ENCODE measurements at regions not wholly inside any gene's neighbourhood (a gene's known extent, or its start where the extent isn't known, plus 50 kb on each side); places are given as distances from the start of the nearest gene placed in this dataset.

- DNase-seq (ENCODE audit: low read depth) = no peak
These were observed 144.3 kb downstream of the MIS18A start for GRCh38 chr21:32134441-32135130.

DNA sequence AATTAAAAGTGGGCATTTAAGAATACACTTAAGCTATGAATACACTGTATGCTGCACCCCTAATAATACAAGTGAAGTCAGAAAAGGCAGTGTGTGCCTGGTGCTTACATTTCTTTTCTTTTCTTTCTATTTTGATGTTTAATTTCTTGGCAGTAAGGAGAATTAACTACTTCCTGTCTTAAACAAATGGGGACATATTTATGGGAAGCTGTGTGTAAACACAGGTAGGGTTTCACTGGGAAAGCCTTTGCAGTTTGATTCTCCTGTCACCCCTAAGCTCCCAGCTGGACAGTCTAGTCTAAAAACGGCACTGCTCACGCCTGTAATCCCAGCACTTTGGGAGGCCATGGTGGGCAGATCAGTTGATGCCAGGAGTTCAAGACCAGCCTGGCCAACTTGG lies 146.0 kb downstream of the MIS18A start:
- DNase-seq (ENCODE audit: low read depth) = no peak

- no peak for DNase-seq (ENCODE audit: low read depth)
These were observed 146.4 kb downstream of the MIS18A start for GRCh38 chr21:32132409-32132808.

DNA sequence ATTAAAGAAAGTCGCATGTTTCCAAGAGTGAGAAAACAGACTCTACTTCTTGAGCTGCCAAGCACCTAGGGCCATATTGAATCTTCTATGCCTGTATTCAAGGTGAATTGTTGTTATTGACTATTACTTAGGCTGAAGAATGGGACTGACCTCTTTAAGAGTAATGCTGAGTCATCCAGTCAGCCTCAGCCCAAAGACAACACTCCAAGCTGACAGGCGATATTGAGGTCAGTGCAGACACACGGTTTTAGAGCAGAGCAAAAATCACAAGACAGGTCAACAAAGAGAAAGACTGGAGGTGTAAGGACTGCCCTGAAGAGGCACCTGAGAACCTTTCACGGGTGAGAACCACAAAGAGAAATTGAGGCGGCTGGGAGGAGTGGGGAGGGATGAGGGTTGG lies 146.9 kb downstream of the MIS18A start:
- DNase-seq (ENCODE audit: low read depth) = peak; percentile 9

DNA sequence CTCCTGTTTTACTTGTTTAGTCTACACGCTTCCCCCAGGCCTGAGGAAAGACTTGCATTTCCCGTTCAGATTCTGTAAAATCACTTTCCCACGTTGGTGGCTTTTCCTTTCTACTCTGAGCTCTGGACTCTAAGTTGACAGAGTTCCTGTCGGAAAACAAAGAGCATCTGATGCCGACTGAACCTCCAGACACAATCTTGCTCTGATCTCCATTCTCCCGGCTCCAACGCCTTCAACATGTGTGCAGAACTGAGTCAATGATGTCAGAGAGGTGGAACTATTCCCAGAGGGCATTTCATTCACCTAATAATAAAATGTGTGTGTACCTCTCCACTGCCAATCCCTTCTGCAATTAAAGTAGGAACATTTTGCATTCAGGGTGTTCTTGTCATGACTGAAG lies 147.7 kb downstream of the MIS18A start:
- no peak for DNase-seq (ENCODE audit: low read depth)

GRCh38 chr21:32130031-32130891 lies 148.6 kb downstream of the MIS18A start:
- no peak for DNase-seq (ENCODE audit: low read depth)

DNA sequence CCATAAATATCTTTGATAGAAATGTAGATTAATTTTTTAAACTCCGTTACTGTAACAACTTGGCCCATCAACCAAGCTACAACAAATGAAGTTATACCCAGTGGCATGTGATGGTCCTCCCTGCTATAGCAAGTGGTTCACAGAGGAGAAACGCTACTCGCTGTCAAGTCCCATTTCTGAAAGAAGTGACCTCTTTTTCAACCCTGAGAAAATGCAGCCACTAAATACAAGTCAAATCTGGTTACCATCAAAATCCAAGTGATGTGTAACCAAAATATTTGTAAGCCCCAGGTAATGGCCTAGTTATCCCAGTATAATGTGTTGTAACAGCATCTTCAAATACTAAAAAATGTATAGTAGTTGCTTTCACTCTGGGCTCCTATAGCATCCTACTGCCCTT lies 151.8 kb downstream of the MIS18A start:
- no peak for DNase-seq (ENCODE audit: low read depth)

DNA sequence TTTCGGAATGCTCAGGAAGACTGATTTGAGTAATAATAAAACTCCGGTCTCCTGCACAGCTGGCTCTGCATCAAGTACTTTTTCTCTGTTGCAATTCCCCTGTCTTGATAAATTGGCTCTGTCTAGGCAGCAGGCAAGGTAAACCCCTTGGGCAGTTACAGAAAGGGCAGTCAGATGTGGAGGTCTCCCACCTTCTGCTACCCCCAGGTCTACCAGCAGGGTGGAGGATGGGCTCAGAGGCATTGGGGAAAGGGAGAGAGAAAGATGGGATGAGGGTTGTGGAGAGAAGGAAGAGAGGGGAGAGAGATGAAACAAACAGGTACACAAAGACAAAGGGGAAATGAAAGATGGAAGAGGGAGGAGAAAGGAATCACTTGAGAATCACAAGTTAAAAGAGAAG lies 156.8 kb downstream of the MIS18A start:
- no peak for DNase-seq (ENCODE audit: low read depth)

- no peak for DNase-seq (ENCODE audit: low read depth)
These were observed 158.6 kb downstream of the MIS18A start for GRCh38 chr21:32120230-32120629.

GRCh38 chr21:32119811-32120210 lies 159.0 kb downstream of the MIS18A start:
- no peak for DNase-seq (ENCODE audit: low read depth)

- DNase-seq (ENCODE audit: low read depth) = no peak
These were observed 159.5 kb downstream of the MIS18A start for GRCh38 chr21:32119389-32119788.

DNA sequence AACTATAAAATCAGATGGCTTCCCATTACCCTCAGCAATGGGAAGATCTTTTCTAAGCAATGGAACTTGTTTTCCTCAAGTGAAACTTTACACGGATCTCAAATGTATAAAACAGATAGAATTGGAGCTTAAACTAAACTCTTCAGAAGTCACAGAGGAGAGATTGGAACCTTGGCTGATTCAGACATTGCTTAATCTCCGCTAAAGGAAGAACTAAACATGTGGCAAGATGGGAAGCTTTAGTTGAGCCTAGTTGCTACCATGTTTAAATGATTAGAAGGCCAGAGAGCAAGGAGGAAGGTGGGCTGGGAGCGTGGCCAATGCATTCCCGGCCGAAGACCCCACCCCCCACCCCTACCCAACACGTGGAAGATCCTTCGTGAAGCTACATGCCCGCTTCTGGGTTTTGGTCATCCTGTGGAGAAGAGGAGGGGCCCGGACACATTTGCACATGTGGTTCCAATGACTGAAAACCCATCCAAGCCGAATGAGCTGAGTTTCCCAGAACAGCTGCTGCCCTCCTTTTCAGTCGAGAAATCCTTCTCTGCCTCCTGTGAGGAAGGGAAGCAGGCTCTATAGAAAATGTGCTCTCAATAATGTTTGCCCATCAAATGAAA lies 164.3 kb downstream of the MIS18A start:
- DNase-seq (ENCODE audit: low read depth) = no peak

DNA sequence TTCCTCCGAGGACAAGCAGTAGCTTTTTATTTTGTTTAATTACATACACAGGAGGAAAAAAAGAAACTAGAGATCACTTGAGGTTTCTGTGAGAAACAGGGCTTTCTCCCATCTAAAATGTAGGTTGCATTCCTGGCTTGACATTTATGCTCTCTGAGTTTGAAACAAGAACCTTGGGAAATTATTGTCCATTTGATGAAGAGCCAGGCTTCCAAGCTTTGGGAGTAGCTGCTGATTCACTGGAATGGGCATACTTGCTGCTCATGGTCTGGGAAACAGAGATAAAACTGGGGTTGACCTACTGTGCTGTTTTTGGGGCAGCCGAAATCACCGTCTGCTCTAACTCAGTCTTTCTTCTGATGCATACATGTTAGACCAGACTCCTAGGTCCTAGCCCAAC lies 165.4 kb downstream of the MIS18A start:
- no peak for DNase-seq (ENCODE audit: low read depth)

DNA sequence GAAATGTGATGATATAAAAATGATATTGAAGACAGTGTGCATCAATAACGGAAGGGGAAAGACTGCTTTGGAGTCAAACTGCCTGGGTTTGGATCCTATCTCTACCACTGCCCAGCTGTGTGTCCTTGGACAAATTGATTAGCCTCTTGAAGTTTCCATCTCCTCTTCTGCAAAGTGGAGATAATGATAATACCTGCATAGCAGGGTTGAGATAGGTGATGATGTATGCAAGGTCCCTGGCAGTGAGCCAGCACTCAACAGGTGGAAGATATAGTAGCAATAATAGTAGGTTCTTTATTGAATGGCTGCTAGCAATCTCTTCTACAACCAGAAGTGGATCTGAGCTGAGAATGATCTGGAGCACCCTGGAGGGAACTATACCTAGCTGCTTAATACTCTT lies 166.7 kb downstream of the MIS18A start:
- DNase-seq (ENCODE audit: low read depth) = no peak

GRCh38 chr21:32108566-32108965 lies 170.3 kb downstream of the MIS18A start:
- no peak for DNase-seq (ENCODE audit: low read depth)

DNA sequence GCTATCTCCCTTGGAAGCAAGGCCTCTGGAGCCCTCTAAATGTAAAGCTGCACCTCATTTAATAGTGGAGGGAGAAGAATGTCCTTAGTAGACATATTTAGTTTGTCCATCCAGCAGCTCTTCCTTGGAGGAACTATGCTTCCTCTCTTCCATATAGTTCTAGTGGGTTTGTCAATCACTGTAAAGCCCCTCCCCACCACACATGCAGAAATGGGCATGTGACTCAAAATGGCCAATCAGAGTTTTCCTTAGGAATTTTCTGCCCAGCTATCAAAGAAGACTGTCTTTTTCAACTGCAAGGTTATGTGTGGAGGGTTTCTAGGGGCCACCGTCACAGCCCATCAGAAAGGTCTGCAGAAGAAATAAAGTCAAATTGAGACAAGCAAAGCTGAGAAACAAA lies 175.5 kb downstream of the MIS18A start:
- DNase-seq (ENCODE audit: low read depth) = no peak

- DNase-seq (ENCODE audit: low read depth) = peak; percentile 14
These were observed 176.4 kb downstream of the MIS18A start for GRCh38 chr21:32102426-32102825.

- DNase-seq (ENCODE audit: low read depth) = no peak
These were observed 177.6 kb downstream of the MIS18A start for GRCh38 chr21:32101277-32101676.

DNA sequence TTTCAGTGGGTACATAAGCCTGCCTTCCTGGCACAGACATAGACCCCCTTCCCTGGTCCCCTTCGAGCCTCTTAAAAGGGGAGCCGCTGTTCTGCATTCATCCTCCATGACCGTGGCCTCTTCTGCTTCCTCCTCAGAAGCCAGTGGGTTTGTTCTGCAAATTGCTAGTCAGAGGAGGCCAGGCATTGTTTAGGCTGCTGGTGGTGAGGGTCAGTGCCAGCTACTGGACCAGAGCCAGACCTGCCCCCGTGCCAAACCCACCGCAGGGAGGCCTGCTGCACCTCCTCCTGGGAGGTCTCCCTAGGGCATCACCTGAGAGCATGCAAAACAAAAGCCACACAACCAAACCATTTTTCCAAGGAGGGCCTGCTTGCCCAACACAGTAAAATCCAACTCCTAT lies 178.4 kb downstream of the MIS18A start:
- no peak for DNase-seq (ENCODE audit: low read depth)

DNA sequence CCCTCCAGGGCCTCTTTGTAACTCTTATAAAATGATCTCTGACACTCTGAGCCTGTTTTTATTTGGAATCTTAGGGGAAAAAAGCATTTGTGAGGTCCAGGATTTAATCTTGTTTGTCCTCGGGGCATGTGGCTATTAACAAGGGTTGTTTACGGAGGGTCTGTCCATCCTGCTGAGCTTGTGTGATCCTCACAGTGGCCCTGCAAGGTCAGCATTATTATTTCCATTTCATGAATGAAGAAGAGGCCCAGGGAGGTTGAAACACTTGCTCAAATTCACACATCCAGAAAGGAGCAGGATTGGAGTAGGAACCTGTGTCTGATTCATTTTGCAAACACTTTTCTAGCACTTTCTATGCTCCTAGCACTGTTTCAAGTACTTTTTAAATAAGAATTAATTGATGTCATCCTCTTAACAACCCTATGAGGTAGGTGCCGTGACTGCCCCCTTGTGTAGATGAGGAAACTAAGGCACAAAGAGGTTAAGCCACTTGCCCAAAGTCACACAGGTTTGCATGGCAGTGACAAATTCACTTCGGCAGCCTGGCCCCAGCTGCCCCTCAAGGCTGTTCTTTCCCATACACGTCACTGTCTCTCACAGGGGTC lies 178.9 kb downstream of the MIS18A start:
- no peak for DNase-seq (ENCODE audit: low read depth)

- DNase-seq (ENCODE audit: low read depth) = no peak
These were observed 182.4 kb downstream of the MIS18A start for GRCh38 chr21:32096411-32096810.

- DNase-seq (ENCODE audit: low read depth) = no peak
These were observed 184.0 kb downstream of the MIS18A start for GRCh38 chr21:32094804-32095203.
